ENCODE measurements at regions not wholly inside any gene's neighbourhood (a gene's known extent, or its start where the extent isn't known, plus 50 kb on each side); places are given as distances from the start of the nearest gene placed in this dataset.

DNA sequence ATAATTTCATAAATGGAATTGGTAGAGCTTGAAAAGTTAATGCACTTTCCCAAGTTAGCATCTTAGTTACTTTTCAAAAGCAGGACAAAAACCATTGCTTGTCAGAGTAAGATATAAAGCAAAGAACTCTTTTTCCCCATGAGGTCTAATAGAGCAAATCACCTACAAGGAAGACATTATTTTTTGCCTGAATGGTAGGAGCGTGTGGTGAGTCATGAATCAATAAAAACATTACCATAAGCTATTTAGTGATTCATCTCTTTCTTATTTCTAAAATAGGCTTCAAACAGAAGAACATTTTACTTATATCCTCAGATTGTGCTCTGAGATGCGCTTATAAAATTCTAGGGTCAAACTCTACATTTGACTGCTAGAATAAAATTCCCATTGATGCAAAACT is 109.4 kb upstream of the GPRIN3 start:
- DNase-seq: no peak

DNA sequence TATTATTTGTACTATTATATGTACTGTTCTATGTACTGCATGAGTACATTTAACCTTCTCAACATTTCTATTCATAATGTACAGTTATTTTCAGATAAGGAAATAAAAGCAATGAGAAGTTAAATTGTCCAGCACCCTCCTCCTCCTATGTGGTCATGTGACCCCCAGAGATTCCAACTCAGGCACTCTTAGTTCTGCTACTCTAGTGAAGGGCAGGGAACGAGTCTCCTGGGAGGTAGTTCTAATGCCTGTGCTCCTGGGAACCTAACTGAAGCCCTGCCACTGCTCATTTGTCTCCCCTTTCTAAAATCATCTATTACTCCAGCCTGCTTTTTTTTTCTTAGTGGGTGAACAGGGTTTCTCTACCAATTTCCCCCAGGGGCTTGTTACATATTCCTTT is 105.9 kb upstream of the GPRIN3 start:
- peak; percentile 24 for DNase-seq

DNA sequence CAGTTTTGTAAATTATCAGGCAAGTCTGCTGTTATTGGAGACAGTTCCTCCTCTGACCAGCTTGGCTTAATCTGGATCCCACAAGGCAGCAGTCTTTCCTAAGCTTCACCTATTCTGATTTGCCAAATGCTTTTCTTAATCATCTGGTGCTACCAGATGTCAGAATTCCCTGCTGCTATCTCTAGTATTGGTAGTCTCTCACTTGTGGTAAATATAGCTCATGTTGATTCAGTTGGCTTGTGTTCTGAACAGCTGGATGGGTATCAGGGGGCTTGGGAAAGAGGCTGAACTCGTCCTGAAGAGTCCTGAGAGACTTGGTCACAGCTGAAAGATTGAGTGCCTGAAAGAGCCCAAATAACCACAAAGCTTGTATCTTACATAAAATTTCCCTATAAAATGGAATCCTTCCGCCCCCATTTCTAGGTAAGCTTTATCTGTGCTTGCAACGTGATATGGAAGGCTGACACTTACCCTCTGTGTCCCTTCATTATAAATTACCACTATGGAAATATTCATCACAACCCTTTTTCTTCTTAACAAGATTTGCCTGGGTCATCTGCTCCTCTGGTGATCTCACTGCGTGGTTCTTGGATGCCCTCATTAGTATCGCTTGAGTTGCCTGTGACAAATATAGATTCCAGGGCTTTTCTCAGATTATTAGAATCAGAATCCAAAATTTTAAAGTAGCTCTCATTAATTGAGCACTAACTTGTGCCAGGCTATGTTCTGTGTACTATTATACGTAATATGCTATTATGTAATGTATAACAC is 104.1 kb upstream of the GPRIN3 start:
- DNase-seq: peak; percentile 23

DNA sequence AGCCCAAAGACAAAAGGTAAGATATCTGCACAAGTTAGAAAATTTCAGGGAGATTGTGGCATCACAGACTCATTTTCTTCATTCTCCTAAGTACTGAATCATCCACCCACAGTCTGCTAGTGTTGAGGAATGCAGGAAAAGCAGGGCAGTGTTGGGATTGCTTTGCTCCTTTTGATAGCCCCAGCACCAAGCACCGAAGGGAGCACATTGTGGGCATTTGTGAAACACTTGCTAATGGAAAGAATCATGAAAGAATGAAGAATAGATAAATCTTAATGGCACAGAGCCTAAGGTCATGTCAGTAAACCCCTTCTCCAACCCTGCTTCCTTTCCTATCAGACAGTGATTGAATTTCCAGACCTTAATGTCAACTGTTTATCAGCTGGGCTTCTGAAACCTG is 103.1 kb upstream of the GPRIN3 start:
- no peak for DNase-seq

DNA sequence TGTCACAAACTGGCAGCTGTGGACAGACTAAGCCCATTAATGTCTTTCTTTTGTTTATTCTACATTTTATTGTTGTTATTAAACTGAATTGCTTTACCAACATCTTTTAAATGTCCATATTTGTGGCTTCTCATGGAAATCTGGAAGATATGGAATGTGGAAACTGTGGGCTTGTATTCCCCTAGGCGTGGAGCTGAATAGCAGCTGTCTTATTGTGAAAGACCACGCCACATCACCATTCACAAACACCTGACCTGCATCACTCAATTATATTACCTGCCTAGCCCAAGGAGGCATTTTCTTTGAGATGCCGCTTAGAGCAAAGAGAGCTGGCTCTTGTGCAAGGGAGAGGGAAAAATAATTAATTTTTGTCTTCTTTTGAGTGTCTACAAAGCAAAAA is 96.9 kb upstream of the GPRIN3 start:
- no peak for DNase-seq

DNA sequence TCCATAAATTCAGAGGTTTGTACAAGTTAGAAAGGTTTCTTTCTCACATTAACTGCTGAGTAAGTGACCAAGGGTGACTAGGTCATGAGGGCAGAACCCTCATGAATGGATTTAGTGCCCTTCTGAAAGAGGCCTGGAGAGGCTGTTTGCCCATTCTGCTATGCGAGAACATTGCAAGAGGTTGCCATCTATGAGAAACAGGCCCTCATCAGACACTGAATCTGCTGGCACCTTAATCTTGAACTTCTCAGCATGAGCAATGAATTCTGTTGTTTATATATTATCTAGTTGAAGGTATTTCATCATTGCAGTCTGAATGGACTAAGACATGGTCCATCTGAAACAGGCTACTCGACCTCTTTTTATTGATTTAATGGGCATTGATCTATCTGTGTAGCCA is 96.2 kb upstream of the GPRIN3 start:
- DNase-seq: no peak

DNA sequence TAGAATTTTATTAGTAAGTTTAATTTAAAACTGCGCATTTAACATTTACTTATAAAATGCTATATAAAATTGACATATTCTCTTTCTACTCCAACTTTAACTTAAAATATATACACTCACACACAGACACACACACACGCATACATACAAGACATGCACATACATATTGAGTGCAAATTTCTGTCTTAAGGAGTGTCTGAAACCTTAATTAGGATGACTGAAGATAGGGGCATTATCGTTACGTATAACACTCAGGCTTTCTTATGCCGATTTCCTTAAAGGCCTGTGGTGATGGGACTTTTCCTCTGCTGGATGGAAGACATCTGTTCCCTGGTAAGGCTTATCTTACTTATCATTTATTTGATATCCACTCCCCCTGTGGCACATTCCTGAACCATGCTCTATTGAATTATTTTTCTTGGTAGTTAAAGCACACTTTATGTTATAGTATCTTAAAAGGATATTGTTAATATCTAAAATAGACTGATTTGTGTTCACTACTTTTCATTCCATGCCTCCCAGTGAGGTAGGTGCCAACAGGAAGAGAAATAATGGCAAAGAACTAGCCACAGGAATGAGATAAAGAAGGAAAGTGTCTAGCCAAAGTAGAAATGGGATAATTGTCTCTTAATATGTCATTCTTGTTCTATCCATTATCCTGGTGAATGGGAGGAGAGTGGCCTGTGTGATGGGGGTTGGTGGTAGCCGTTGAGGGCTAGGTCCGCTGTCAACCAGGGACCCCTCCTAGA is 92.9 kb upstream of the GPRIN3 start:
- DNase-seq: no peak

DNA sequence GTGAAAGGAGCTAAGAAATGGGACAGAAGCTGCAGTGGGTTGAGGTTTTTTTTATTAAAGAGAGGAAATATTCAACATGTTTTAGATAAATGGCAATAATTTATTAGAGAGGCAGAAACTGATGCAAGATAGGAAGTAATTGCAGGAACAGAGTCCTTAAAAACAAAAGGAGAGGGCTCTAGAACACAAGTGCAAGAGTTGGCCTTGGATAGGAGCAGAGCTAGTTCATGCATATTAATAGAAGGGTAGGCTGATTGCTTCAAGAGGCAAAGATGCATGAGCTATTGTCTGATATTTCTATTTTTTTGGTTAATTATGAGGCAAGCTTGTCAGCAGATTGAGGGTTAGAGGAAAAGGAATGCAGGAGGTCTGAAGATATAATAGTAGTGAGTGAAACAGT is 91.0 kb upstream of the GPRIN3 start:
- DNase-seq: no peak

DNA sequence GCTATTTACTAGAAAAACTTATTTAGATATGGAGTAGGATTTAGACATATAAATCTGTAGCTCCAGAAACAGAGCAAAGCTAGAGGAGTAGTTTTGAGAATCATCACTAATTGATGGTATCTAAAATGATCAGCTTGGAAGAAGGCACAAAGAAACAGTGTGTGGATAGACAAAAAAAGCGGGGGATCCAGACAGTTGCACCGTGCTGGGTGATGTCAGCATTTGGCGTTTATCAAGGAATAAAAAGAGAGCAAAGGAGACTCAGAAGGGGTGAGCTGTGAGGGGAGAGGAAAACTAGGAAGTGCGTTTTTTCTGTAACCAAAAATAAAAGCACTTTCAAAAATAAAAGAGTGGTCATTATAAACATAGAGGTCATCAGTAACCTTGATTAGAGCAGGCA is 90.5 kb upstream of the GPRIN3 start:
- DNase-seq: no peak

DNA sequence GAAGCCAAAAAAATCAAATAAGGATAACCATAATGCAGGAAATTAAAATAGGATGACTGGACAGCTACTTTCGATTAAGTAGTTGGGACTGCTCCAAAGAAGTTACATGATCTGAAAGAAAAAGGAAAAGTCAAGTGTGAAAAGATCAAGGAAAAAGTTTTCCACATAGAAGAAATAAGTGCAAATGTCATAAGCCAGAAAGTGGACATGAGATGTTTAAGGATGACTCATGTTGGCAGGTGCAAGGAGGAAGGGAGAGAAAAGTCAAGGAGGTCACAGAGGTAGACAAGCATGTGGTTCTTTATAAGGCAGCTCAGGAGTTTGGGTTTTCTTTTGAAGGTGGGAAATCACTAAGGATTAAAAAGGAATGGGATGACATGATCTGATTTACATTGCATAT is 89.8 kb upstream of the GPRIN3 start:
- no peak for DNase-seq

DNA sequence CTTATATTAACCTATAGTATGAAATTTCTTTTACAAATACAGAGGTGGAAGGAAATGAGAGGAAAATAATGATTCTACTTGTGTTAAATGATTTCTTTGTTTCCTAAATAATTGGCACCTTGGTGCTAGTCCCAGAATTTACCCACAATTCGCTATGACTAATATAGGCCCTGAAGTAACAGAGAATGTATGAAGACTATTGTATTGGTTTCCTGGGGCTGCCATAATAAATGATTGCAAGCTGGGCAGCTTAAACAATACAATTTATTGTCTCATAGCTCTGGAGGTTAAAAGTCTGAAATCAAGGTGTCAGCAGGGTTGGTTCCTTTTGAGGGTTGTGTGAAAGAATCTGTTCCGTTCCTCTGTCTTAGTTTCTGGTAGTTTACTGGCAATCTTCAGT is 74.8 kb upstream of the GPRIN3 start:
- no peak for DNase-seq

DNA sequence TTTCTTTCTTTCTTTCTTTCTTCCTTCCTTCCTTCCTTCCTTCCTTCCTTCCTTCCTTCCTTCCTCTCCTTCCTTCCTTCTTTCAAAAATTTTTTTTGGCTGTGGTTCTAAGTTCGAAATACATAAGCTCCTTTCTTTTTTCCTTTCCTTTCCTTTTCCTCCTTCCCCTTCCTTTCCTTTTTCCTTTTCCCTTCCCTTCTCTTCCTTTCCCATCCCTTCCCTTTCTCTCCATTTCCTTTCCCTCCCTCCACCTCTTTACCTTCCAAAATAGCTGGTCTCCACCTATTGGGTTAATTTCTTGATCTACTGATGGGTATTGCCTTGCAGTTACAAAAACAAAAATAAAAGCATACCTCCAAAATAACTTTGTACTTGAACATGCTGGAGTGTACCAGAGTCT is 73.4 kb upstream of the GPRIN3 start:
- no peak for DNase-seq

DNA sequence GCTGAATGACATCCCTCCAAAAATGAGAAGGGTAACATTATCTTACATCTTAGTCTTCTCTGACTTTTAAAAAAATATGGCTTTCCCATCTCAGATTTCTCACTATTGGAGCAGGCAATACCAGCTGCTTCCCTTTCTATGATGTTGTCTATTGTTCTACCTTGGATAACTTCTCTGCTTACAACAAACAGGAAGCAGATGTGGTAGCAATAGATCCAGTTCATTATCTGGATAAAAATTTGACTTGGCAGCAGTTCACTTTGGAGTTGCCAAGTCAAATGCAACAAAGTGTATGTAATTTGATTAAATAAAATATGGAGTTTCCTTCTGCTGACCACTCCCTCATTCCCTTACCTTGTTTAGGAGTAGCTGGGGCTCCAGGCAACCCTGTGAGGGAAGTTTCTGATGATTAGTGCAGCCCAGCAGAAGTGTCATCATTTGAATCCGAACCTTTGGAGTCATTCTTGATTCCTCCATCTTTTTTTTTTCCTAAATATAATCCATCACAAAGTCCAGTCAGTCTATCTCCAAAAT is 72.0 kb upstream of the GPRIN3 start:
- DNase-seq: no peak

DNA sequence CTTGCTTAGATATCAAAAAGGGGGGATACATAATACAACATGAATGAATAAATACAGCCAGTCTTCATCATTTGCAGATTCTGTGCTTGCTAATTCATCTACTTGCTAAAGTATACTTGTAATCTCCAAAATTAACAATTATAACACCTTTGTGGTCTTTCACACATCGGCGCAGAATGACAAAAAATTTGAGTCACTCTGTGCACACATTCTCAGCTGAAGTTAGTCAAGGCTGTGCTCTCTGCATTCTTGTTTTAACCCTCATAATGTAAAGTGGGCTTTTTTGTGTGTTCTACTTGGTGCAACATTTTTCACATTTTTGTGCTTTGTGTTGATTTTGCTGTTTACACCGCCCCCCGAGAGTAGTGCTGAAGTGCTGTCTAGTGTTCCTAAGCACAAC is 65.8 kb upstream of the GPRIN3 start:
- DNase-seq: no peak

DNA sequence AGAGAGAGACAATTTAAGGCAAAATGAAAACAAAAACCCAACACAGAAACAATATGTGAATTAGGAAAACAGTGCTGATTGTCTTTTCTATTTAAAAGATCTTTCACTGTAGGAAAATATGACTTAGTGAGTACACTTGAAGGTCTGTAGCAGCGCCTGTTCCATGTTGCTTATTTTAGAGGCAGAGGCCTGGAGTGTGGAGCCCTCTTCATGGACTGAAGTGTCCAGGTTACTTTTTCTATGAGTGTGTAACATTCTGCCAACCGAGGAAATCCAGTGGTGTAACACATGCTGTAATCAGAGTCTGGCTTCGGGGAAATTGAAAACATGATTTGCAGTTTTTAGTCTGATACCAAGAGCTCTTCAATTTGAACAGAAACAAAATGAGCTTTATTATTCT is 64.0 kb upstream of the GPRIN3 start:
- DNase-seq: peak; percentile 22

DNA sequence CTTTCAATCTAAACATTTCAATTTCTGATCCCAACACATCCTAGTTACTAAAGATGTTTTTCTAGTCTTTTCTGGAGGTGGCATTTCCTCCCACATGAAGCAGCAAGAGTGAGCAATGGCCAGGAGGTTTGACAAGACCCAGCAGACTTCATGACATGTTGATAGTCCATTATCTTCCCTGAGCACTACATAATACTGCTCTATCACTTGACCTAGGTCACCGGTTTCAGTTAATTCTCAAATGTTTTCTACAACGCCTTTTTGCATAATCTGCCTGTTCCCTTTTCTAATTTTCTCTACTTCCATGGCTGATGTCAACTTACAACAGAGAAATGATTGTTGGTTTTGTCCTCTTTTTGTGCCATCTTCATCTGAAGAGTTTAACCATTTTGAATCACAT is 62.0 kb upstream of the GPRIN3 start:
- DNase-seq: no peak

DNA sequence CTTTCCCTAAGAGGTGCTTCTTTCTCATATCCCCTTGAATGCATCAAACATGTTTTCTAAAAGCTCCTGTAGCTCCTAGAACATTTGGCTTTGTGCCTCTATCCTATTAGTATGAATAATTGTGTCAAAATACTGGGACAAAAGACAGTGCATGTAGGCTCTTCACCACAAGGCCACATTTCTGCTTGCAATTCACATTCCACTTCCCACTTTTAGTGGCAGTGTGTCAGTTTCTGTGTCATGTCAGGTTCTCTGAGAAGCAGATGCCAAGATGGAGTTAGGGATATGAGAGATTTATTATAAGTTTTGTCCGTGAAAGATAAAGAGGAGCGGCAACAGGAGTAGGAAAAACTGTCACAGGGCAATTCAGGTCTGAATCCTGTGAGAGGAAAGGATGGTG is 61.3 kb upstream of the GPRIN3 start:
- no peak for DNase-seq

DNA sequence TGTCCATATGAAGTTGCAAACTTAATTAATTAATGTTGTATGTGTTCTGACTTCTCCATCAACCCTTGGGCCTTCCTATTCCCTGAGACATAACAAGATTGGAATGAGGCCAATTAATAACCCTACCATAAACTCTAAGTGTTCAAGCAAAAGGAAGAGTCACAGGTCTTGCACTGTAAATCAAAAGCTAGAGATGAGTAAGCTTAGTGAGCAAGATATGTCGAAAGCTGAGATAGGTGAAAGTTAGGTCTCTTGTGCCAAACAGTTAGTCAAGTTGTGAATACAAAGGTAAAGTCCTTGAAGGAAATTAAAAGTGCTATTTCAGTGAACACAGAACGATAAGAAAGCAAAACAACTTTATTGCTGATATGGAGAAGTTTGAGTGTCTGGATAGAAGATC is 58.2 kb upstream of the GPRIN3 start:
- no peak for DNase-seq

DNA sequence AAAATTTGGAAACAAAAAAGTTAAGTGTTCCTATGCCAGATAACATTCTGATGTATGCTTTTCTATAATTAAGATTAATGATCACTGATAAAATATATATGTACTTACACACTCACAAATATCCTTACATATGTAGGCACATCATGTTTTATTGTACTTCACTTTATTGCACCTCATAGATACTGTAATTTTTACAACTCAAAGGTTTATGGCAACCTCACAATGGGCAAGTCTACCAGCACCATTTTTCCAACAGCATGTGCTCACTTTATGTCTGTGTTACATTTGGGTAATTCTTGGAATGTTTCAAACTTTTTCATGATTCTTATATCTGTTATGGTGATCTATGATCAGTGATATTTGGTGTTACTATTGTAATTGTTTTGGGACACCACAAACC is 57.8 kb upstream of the GPRIN3 start:
- no peak for DNase-seq

DNA sequence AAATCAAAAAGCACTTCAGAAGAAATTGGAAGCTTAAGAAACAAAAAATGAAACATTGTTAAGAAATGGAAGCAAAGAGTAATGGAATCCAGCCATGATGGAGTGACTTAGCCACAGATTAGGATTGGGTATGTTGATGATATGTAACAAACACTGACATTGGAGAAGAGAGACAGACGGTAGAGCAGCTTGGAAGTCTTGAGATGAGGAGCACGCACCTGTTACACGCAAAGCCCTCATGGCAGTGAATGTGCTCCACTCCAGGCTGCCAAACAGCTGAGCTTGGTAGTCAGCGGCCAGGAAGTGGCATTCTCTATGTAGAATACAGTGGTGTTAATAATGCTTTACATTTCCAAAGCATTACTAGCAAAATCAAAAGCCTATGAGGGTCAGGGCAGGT is 56.9 kb upstream of the GPRIN3 start:
- DNase-seq: no peak

DNA sequence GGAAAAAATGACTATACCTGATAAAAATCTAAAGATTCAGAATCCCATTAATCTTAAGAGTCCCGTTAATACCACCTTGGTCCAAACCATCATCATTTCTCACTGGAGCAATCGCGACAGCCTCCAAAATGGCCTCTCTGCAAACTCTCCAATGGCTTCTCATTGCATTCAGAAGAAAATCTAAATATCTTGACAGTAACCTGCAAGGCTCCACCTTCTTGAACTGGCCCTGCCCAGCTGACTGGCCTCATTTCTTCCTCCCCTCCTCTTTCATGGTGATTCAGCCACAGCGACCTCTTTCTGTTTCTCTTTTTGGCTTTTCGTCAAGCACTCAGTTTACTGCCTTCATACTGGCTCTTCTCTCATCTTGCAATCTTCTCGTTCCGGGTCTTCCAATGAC is 56.2 kb upstream of the GPRIN3 start:
- peak; percentile 35 for DNase-seq

DNA sequence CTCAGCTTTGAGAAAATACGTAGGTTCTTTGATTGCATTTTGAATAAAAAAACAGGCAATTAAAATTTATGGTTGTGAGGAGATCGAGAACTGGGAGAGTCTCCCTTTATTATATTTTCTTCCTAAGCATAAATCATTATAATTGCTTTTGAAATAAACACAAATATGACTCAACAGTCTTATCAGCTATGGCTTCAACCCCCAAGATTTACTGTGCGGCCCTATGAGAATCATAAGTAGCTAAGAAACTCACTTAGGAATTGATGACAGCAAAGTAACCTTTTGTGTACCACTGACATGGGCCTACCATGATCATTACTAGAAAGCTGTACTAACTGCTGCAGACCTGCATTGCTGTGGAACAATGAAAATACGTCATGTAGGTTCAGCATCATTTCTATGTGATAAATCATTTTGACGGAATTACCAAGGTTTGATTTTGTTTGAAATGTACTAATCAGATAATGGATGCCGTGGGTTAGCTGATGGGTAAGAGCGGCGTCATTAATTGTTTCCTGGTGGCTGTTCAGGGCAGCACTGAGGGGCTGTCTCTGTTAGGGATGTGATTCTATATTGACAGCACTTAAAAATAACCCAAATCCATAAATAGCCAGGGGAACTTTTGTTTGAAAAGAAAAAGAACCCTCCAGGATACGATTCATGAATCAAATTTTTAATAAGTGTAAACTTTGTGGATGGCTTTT is 51.5 kb upstream of the GPRIN3 start:
- no peak for DNase-seq

DNA sequence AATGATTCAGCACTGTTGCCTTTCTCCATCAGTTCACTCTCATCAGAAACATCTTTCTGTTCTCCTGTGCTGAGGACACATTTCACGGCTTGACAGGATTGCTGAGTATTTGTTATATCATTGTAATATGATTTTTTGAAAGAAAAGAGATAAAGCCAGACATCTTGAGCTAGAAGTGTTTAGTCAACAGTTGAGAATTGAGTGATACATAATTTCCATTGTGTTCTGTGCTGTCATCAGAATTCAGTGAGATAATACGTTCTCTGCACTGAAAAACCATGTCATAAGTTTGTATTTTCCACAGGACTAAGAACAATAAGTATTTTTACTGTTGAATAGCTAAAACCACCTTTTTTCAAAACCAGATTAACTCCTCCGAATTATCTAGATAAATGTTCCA is 50.2 kb upstream of the GPRIN3 start:
- no peak for DNase-seq

All from DMS79 treated with DMSO at 0.1 percent for 48 hours (cell line).